CD4-positive, alpha-beta T cell (primary cell): ENCODE measurements at regions not wholly inside any gene's neighbourhood (a gene's known extent, or its start where the extent isn't known, plus 50 kb on each side); places are given as distances from the start of the nearest gene placed in this dataset.

Experiments used
- ATAC-seq: fragments of 200-7000 bp; cut with Tn5 transposase; one replicate; pipeline ENCODE4 v1.10.0; 2022; ENCODE audit warnings: mild to moderate bottlenecking; ENCODE audit not compliant: poor library complexity
- CTCF ChIA-PET: fragments of 350-600 bp; sonication (Branson Sonifier 250); formaldehyde crosslinking; loops from one replicate; lab custom pipeline; 2021; ENCODE audit warnings: antibody characterized with exemption, inconsistent platforms; lab: Charles Lee
- POLR2A ChIA-PET: fragments of 350-600 bp; sonication (Branson Sonifier 250); formaldehyde crosslinking; loops from one replicate; lab custom pipeline; 2021; ENCODE audit warnings: antibody characterized with exemption, inconsistent platforms; lab: Charles Lee
- DNase-seq, 14 experiments: peaks; one replicate each; pipeline ENCODE4 v3.0.0-alpha.2; 2013 to 2020; ENCODE audit warnings: mixed read lengths in 2 of 14
- H3K27ac ChIP-seq, 2 donors: one replicate each; pipeline versions ENCODE4 v1.5.1 to v1.7.0; 2013; ENCODE audit warnings: low read length in 2 of 2, low read depth in 1 of 2, mild to moderate bottlenecking in 1 of 2
- H3K27me3 ChIP-seq, 2 experiments: 1 replicate in 1 of 2; 2 replicates in 1 of 2; pipeline versions ENCODE4 v1.6.1 to v1.7.0; 2013; ENCODE audit warnings: low read length in 2 of 2, control low read depth in 1 of 2, mild to moderate bottlenecking in 1 of 2, moderate library complexity in 1 of 2; ENCODE audit not compliant: insufficient read depth in 2 of 2, control insufficient read depth in 1 of 2
- H3K36me3 ChIP-seq: one replicate; pipeline ENCODE4 v1.6.1; 2013; ENCODE audit warnings: low read length, control low read depth; ENCODE audit not compliant: insufficient read depth
- H3K4me1 ChIP-seq: one replicate; pipeline ENCODE4 v1.6.1; 2013; ENCODE audit warnings: low read length, control low read depth; ENCODE audit not compliant: insufficient read depth
- H3K4me3 ChIP-seq: one replicate; pipeline ENCODE4 v1.5.1; 2013; ENCODE audit warnings: mild to moderate bottlenecking, low read length, moderate library complexity
- H3K9me3 ChIP-seq, 2 experiments: 1 replicate in 1 of 2; 2 replicates in 1 of 2; pipeline versions ENCODE4 v1.6.1 to v1.7.0; 2013; ENCODE audit warnings: low read length in 2 of 2, mild to moderate bottlenecking in 2 of 2, control low read depth in 1 of 2, moderate library complexity in 1 of 2; ENCODE audit not compliant: control insufficient read depth in 1 of 2, insufficient read depth in 1 of 2
- H3K27ac Mint-ChIP-seq: one replicate; pipeline ENCODE4 v1.8.0; 2020; ENCODE audit warnings: mixed read lengths
- H3K27me3 Mint-ChIP-seq: one replicate; pipeline ENCODE4 v1.8.0; 2021; ENCODE audit warnings: mixed read lengths
- H3K36me3 Mint-ChIP-seq: one replicate; pipeline ENCODE4 v1.8.0; 2021; ENCODE audit warnings: low read depth, mixed read lengths
- H3K4me1 Mint-ChIP-seq: one replicate; pipeline ENCODE4 v1.8.0; 2021; ENCODE audit warnings: low read depth, mixed read lengths
- H3K4me3 Mint-ChIP-seq: one replicate; pipeline ENCODE4 v1.8.0; 2020; ENCODE audit warnings: mild to moderate bottlenecking, mixed read lengths
- H3K9me3 Mint-ChIP-seq: one replicate; pipeline ENCODE4 v1.8.0; 2020; ENCODE audit warnings: mixed read lengths
- intact Hi-C, 2 experiments: fragments of 100-400 bp; cut with DNase I in 1 of 2; cut with micrococcal nuclease in 1 of 2; formaldehyde crosslinking; loops; one replicate each; pipeline versions ENCODE4 v1.15.1 to v1.9.0; 2023 to 2025; cut with DNase I, micrococcal nuclease
- TF ChIP-seq, protein P1 (sequence below): fragments of 200-600 bp; IDR thresholded peaks from one replicate; pipeline ENCODE4 v1.8.0; 2022; ENCODE audit warnings: antibody characterized with exemption, mild to moderate bottlenecking

DNA sequence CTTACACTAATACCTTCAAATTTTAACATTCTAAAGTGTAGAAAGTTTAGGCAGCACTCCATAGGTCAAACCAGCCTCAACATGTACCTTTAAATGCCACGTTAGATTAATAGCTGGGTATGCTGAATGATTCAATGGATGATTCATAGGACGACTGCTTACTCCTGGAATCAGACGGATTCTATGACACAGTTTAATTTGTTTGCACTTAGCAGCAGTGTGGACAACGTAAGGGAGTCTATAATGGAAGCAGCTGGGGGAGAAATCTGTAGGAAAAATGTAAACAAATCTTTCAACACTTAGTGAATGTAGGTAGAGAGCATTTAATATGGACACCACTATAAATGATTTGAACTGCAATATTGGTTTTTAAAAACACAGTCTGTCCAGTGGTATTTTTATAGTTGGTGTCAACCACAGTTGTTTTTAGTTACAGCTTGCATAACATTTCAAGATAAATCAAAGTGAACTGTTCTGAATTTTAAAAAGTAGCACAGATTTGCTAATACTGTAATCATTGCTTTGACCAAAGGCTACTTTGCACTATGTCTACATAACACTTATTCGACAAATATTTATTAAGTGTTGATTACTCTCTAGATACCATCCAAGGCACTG is 701.5 kb upstream of the MEF2C start:
- Histone ChIP-seq H3K27ac (no peak overlapping the region), H3K27me3 (no peaks in the 10 kb centered on the region), H3K36me3 (no peaks in the 10 kb centered on the region), H3K9me3 (peaks cover 0 to 7% of the 10 kb centered on the region in 2 experiments), H3K4me3 (no peak overlapping the region), H3K4me1 (no peaks in the 10 kb centered on the region)
- Mint-ChIP-seq H3K36me3 (no peaks in the 10 kb centered on the region), H3K27me3 (no peaks in the 10 kb centered on the region), H3K4me3 (no peak overlapping the region), H3K9me3 (peaks cover 9% of the 10 kb centered on the region), H3K4me1 (no peaks in the 10 kb centered on the region), H3K27ac (no peak overlapping the region)
- POLR2A ChIA-PET: no interaction called here
- ATAC-seq: no peak
- no peak for DNase-seq
- TF ChIP-seq, protein P1, sequence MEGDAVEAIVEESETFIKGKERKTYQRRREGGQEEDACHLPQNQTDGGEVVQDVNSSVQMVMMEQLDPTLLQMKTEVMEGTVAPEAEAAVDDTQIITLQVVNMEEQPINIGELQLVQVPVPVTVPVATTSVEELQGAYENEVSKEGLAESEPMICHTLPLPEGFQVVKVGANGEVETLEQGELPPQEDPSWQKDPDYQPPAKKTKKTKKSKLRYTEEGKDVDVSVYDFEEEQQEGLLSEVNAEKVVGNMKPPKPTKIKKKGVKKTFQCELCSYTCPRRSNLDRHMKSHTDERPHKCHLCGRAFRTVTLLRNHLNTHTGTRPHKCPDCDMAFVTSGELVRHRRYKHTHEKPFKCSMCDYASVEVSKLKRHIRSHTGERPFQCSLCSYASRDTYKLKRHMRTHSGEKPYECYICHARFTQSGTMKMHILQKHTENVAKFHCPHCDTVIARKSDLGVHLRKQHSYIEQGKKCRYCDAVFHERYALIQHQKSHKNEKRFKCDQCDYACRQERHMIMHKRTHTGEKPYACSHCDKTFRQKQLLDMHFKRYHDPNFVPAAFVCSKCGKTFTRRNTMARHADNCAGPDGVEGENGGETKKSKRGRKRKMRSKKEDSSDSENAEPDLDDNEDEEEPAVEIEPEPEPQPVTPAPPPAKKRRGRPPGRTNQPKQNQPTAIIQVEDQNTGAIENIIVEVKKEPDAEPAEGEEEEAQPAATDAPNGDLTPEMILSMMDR: no peak
- CTCF ChIA-PET: interaction anchor here (0.6 kb wide), 1 partner anchor 473 kb away, joined by 5 read pairs; no protein-coding TSS in a partner anchor
- intact Hi-C loops: no loop called here

DNA sequence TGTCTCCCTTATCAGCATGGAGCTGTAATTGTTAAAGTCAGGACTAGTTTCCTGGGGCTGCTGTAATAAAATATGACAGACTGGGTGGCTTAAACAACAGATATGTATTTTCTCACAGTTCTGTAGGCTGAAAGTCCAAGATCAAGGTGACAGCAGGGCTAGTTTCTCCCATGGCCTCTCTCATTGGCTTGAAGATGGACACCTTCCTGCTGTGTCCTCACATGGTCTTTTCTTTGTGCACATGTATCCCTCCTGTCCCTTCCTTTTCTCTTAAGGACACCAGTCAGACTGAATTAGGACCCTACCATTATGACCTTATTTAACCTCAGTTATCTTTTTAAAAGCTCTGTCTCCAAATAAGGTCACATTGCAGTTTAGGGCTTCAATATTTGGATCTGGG is 700.5 kb upstream of the MEF2C start:
- no peak for ATAC-seq

DNA sequence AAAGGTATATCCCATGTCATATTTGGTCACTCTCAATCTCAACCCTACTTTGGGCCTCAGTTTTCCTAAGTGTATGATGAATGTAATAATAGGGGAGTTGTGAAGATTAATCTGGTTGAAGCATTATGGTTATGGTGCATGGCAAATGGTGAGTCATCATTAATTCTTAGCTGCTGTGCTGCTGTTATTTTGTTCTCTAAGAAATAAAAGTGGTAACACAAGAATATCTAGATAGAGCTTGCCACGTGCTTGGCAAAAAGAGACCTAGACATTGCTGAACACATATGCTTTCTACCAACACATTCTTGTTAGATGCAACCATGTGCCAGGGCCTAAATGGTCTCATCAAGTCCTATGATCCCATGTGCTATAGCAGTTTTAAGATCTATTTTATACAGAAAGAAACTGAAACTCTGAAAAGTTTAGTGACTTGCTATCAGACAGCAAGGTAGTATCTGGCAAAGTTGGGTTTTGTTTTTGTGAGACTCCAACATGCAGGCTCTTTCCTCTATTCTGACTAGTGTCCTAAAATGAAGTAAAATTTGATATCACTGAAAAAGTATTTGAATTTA is 699.9 kb upstream of the MEF2C start:
- Histone ChIP-seq H3K27me3 (no peaks in the 10 kb centered on the region), H3K9me3 (peaks cover 0 to 7% of the 10 kb centered on the region in 2 experiments), H3K4me1 (no peaks in the 10 kb centered on the region), H3K4me3 (no peak overlapping the region), H3K27ac (no peak overlapping the region), H3K36me3 (no peaks in the 10 kb centered on the region)
- ATAC-seq (no peak), DNase-seq (no peak)
- intact Hi-C loops: no loop called here
- no peaks in the 10 kb centered on the region for H3K27me3 Mint-ChIP-seq
- no peak overlapping the region for H3K4me3 Mint-ChIP-seq
- H3K27ac Mint-ChIP-seq: no peak overlapping the region
- ChIA-PET CTCF (no interaction called here), POLR2A (no interaction called here)
- peaks cover 9% of the 10 kb centered on the region for H3K9me3 Mint-ChIP-seq
- no peaks in the 10 kb centered on the region for H3K4me1 Mint-ChIP-seq
- no peaks in the 10 kb centered on the region for H3K36me3 Mint-ChIP-seq
- TF ChIP-seq, protein P1: no peak

More for the DNA sequence above, 700.5 kb upstream of the MEF2C start:
- Mint-ChIP-seq H3K4me3 (no peak overlapping the region), H3K27ac (no peak overlapping the region), H3K9me3 (peaks cover 9% of the 10 kb centered on the region), H3K4me1 (no peaks in the 10 kb centered on the region), H3K36me3 (no peaks in the 10 kb centered on the region), H3K27me3 (no peaks in the 10 kb centered on the region)
- Histone ChIP-seq H3K27me3 (no peaks in the 10 kb centered on the region), H3K4me3 (no peak overlapping the region), H3K4me1 (no peaks in the 10 kb centered on the region), H3K27ac (no peak overlapping the region), H3K36me3 (no peaks in the 10 kb centered on the region), H3K9me3 (peaks cover 0 to 7% of the 10 kb centered on the region in 2 experiments)
- ChIA-PET POLR2A (no interaction called here), CTCF (no interaction called here)
- TF ChIP-seq, protein P1: no peak
- DNase-seq: no peak
- intact Hi-C loops: no loop called here
